PFSK-1 (cell line): ENCODE measurements at regions not wholly inside any gene's neighbourhood (a gene's known extent, or its start where the extent isn't known, plus 50 kb on each side); places are given as distances from the start of the nearest gene placed in this dataset.

Experiments used
- FOXP2 ChIP-seq: optimal IDR thresholded peaks from 2 replicates; pipeline ENCODE3; 2011; ENCODE audit warnings: borderline replicate concordance, control low read depth, inconsistent platforms; ENCODE audit not compliant: insufficient read depth; ENCODE audit errors: extremely low read length, extremely low read depth
- POLR2AphosphoS5 ChIP-seq: IDR thresholded peaks from 2 replicates; pipeline ENCODE4 v1.6.1; 2012; ENCODE audit warnings: low read depth, mild to moderate bottlenecking, control low read depth, low read length, moderate library complexity
- SIN3A ChIP-seq: IDR thresholded peaks from 2 replicates; pipeline ENCODE4 v1.6.1; 2012; ENCODE audit warnings: mild to moderate bottlenecking, low read length, moderate library complexity, borderline replicate concordance; ENCODE audit not compliant: insufficient read depth
- TAF1 ChIP-seq: IDR thresholded peaks from 2 replicates; pipeline ENCODE4 v1.6.1; 2012; ENCODE audit warnings: low read length, control low read depth, borderline replicate concordance; ENCODE audit not compliant: insufficient read depth
- TF ChIP-seq, protein P1 (sequence below), 2 experiments: IDR thresholded peaks; 2 replicates each; pipeline versions ENCODE4 v1.6.1 to v1.8.0; 2011 to 2012; ENCODE audit warnings: low read depth in 2 of 2, low read length in 2 of 2, control low read depth in 1 of 2, inconsistent platforms in 1 of 2, mild to moderate bottlenecking in 1 of 2, moderate library complexity in 1 of 2; ENCODE audit not compliant: insufficient read depth in 1 of 2

DNA sequence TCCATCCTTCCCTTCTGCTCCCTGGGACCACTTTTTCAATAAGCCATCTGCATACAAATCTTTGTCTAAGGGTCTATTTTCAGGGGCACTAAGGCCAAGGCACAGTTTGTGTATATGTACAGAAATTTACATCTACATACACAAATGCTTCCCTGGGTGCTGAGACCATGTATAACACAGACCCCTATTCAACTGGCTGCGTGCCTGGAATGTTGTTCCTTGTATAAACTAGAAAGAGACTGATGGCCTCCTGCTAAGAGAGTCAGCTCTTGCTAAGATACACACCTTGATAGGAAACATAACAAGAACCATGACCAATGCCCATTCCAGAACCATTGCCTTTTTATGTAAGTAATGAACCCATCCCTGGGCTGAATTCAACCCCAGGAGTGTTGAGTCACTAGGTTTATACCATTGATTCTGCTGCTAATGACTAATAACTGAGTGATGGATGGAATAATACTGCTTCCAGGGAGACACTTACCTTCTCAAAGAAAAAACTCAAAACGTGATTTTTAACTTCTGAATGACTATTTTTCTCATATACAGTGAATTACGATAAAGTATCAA lies 290.7 kb downstream of the FGFR2 start:
- TF ChIP-seq POLR2AphosphoS5, result no peak
- TF ChIP-seq, protein P1, sequence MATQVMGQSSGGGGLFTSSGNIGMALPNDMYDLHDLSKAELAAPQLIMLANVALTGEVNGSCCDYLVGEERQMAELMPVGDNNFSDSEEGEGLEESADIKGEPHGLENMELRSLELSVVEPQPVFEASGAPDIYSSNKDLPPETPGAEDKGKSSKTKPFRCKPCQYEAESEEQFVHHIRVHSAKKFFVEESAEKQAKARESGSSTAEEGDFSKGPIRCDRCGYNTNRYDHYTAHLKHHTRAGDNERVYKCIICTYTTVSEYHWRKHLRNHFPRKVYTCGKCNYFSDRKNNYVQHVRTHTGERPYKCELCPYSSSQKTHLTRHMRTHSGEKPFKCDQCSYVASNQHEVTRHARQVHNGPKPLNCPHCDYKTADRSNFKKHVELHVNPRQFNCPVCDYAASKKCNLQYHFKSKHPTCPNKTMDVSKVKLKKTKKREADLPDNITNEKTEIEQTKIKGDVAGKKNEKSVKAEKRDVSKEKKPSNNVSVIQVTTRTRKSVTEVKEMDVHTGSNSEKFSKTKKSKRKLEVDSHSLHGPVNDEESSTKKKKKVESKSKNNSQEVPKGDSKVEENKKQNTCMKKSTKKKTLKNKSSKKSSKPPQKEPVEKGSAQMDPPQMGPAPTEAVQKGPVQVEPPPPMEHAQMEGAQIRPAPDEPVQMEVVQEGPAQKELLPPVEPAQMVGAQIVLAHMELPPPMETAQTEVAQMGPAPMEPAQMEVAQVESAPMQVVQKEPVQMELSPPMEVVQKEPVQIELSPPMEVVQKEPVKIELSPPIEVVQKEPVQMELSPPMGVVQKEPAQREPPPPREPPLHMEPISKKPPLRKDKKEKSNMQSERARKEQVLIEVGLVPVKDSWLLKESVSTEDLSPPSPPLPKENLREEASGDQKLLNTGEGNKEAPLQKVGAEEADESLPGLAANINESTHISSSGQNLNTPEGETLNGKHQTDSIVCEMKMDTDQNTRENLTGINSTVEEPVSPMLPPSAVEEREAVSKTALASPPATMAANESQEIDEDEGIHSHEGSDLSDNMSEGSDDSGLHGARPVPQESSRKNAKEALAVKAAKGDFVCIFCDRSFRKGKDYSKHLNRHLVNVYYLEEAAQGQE (IDR thresholded peaks at IDR 0.05; ENCODE audit: insufficient read depth in 1 of 2, low read depth in 2 of 2, low read length in 2 of 2), result no peak
- TF ChIP-seq TAF1, result no peak
- TF ChIP-seq SIN3A, result no peak
- TF ChIP-seq FOXP2, result no peak
